ENCODE measurements at regions not wholly inside any gene's neighbourhood (a gene's known extent, or its start where the extent isn't known, plus 50 kb on each side); places are given as distances from the start of the nearest gene placed in this dataset.

DNA sequence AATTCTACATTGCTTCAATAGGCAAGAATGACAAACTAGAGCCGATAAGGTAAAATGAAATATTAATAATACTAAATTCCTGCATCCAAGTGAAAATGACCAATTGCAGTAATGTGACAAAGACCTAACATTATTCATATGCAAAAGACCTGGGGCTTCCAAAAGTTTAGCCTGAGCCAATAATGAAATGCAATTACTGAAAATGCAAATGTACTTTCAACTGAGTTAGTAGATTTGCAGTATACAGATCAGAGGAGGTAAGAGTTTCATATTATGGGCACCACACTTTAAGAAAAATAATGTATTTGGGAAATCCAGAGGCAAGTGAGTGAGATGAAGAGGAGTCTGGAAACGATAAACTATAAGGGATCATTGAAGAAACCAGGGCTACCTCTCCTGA lies 193.7 kb upstream of the GMDS start:
- TF ChIP-seq, protein P1, sequence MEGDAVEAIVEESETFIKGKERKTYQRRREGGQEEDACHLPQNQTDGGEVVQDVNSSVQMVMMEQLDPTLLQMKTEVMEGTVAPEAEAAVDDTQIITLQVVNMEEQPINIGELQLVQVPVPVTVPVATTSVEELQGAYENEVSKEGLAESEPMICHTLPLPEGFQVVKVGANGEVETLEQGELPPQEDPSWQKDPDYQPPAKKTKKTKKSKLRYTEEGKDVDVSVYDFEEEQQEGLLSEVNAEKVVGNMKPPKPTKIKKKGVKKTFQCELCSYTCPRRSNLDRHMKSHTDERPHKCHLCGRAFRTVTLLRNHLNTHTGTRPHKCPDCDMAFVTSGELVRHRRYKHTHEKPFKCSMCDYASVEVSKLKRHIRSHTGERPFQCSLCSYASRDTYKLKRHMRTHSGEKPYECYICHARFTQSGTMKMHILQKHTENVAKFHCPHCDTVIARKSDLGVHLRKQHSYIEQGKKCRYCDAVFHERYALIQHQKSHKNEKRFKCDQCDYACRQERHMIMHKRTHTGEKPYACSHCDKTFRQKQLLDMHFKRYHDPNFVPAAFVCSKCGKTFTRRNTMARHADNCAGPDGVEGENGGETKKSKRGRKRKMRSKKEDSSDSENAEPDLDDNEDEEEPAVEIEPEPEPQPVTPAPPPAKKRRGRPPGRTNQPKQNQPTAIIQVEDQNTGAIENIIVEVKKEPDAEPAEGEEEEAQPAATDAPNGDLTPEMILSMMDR (tag by site-specific recombination; IDR thresholded peaks at IDR 0.05) = no peak
- TF ChIP-seq ZBTB20 (tag by site-specific recombination; IDR thresholded peaks at IDR 0.05) = no peak
- no peak for TF ChIP-seq ZNF600 (tag by site-specific recombination; IDR thresholded peaks at IDR 0.05)
- no peak for TF ChIP-seq ZNF239 (tag by site-specific recombination; IDR thresholded peaks at IDR 0.05)
- no peak for TF ChIP-seq ZNF423 (tag by site-specific recombination; IDR thresholded peaks at IDR 0.05)
- TF ChIP-seq ZNF175 (tag by site-specific recombination; IDR thresholded peaks at IDR 0.05) = no peak
